WTC11 (cell line): ENCODE measurements at regions not wholly inside any gene's neighbourhood (a gene's known extent, or its start where the extent isn't known, plus 50 kb on each side); places are given as distances from the start of the nearest gene placed in this dataset.

Experiments
- ATAC-seq: fragments of 200-7000 bp; cut with Tn5 transposase; 2 replicates; pipeline ENCODE4 v1.10.0; 2021; ENCODE audit warnings: mild to moderate bottlenecking, moderate library complexity
- CTCF ChIA-PET: fragments of 300-600 bp; sonication (Branson Sonifier 250); formaldehyde crosslinking; loops from one replicate; lab custom pipeline; 2021; ENCODE audit warnings: antibody characterized with exemption; lab: Charles Lee
- POLR2A ChIA-PET: fragments of 350-600 bp; sonication (Branson Sonifier 250); formaldehyde crosslinking; loops from one replicate; lab custom pipeline; 2021; ENCODE audit warnings: antibody characterized with exemption; lab: Charles Lee
- DNase-seq: peaks from one replicate; pipeline ENCODE4 v3.0.0; 2021; ENCODE audit warnings: low spot score
- H3K27ac Mint-ChIP-seq: 2 replicates; pipeline ENCODE4 v1.8.0; 2021; ENCODE audit warnings: mixed read lengths
- H3K27me3 Mint-ChIP-seq: 2 replicates; pipeline ENCODE4 v1.8.0; 2021; ENCODE audit warnings: low read depth, mild to moderate bottlenecking, moderate library complexity, mixed read lengths
- H3K36me3 Mint-ChIP-seq: 2 replicates; pipeline ENCODE4 v1.8.0; 2021; ENCODE audit warnings: mixed read lengths
- H3K4me1 Mint-ChIP-seq: 2 replicates; pipeline ENCODE4 v1.8.0; 2022; ENCODE audit warnings: mixed read lengths
- H3K4me3 Mint-ChIP-seq: 2 replicates; pipeline ENCODE4 v1.8.0; 2021; ENCODE audit warnings: mild to moderate bottlenecking, moderate library complexity, mixed read lengths
- H3K9me3 Mint-ChIP-seq: 2 replicates; pipeline ENCODE4 v1.8.0; 2021; ENCODE audit warnings: mixed read lengths
- ATF1 ChIP-seq: sonication (generic); formaldehyde crosslinking; IDR thresholded peaks from 2 replicates; pipeline ENCODE4 v1.8.1; 2023; ENCODE audit warnings: mild to moderate bottlenecking, moderate library complexity, missing genetic modification reagents
- ESRRA ChIP-seq: sonication (generic); formaldehyde crosslinking; IDR thresholded peaks from 2 replicates; pipeline ENCODE4 v1.8.1; 2022; ENCODE audit warnings: mild to moderate bottlenecking, missing genetic modification reagents, borderline replicate concordance
- GTF2I ChIP-seq: fragments of 250-450 bp; sonication (Bioruptor Pico); conservative IDR thresholded peaks from 2 replicates; pipeline ENCODE4 v1.4.0; 2021; ENCODE audit warnings: mild to moderate bottlenecking
- HMGA2 ChIP-seq: fragments of 250-450 bp; sonication (Bioruptor Pico); IDR thresholded peaks from 2 replicates; pipeline ENCODE4 v1.4.0; 2021; ENCODE audit warnings: mild to moderate bottlenecking, moderate library complexity
- JAZF1 ChIP-seq: fragments of 250-450 bp; sonication (Bioruptor Pico); IDR thresholded peaks from 2 replicates; pipeline ENCODE4 v1.9.0; 2021; ENCODE audit warnings: moderate library complexity, mild to moderate bottlenecking, inconsistent platforms
- NFE2L1 ChIP-seq: sonication (generic); formaldehyde crosslinking; IDR thresholded peaks from 2 replicates; pipeline ENCODE4 v1.8.1; 2023; ENCODE audit warnings: missing genetic modification reagents
- NR1H2 ChIP-seq: sonication (generic); formaldehyde crosslinking; IDR thresholded peaks from 2 replicates; pipeline ENCODE4 v1.9.0; 2021; ENCODE audit warnings: mild to moderate bottlenecking, moderate library complexity, missing genetic modification reagents
- RELA ChIP-seq: sonication (generic); formaldehyde crosslinking; IDR thresholded peaks from 2 replicates; pipeline ENCODE4 v1.8.1; 2022; ENCODE audit warnings: missing genetic modification reagents, mild to moderate bottlenecking, borderline replicate concordance
- RORB ChIP-seq: fragments of 250-450 bp; sonication (Bioruptor Pico); IDR thresholded peaks from 2 replicates; pipeline ENCODE4 v1.9.0; 2021; ENCODE audit warnings: mild to moderate bottlenecking
- SP1 ChIP-seq: sonication (generic); formaldehyde crosslinking; conservative IDR thresholded peaks from 2 replicates; pipeline ENCODE4 v1.8.1; 2022; ENCODE audit warnings: missing genetic modification reagents
- ZNF138 ChIP-seq: sonication (generic); formaldehyde crosslinking; conservative IDR thresholded peaks from 2 replicates; pipeline ENCODE4 v1.8.1; 2022; ENCODE audit warnings: mild to moderate bottlenecking, moderate library complexity, missing genetic modification reagents
- ZNF263 ChIP-seq: sonication (generic); formaldehyde crosslinking; IDR thresholded peaks from 2 replicates; pipeline ENCODE4 v1.8.1; 2022; ENCODE audit warnings: low read depth, mild to moderate bottlenecking, moderate library complexity, missing genetic modification reagents
- ZNF671 ChIP-seq: fragments of 250-450 bp; sonication (Bioruptor Pico); IDR thresholded peaks from 2 replicates; pipeline ENCODE4 v1.8.0; 2021; ENCODE audit warnings: mild to moderate bottlenecking
- TF ChIP-seq, protein P1 (sequence below): sonication (generic); formaldehyde crosslinking; IDR thresholded peaks from 2 replicates; pipeline ENCODE4 v1.8.1; 2022; ENCODE audit warnings: low read depth, missing genetic modification reagents, borderline replicate concordance
- TF ChIP-seq, protein P2 (sequence below): fragments of 250-450 bp; sonication (Bioruptor Pico); IDR thresholded peaks from 2 replicates; pipeline ENCODE4 v1.9.0; 2021; ENCODE audit warnings: mild to moderate bottlenecking
- TF ChIP-seq, protein P3 (sequence below): sonication (generic); formaldehyde crosslinking; IDR thresholded peaks from 2 replicates; pipeline ENCODE4 v1.8.1; 2022; ENCODE audit warnings: mild to moderate bottlenecking, missing genetic modification reagents, moderate library complexity, borderline replicate concordance
- TF ChIP-seq, protein P4 (sequence below): fragments of 200-600 bp; IDR thresholded peaks from 2 replicates; pipeline ENCODE4 v1.8.0; 2022; ENCODE audit warnings: antibody characterized with exemption
- TF ChIP-seq, protein P5 (sequence below): sonication (generic); formaldehyde crosslinking; IDR thresholded peaks from 2 replicates; pipeline ENCODE4 v1.8.1; 2023; ENCODE audit warnings: mild to moderate bottlenecking, missing genetic modification reagents, moderate library complexity
- TF ChIP-seq, protein P6 (sequence below): fragments of 250-450 bp; sonication (Bioruptor Pico); IDR thresholded peaks from 2 replicates; pipeline ENCODE4 v2.1.2; 2022; ENCODE audit warnings: mild to moderate bottlenecking, moderate library complexity
- TF ChIP-seq, protein P7 (sequence below): sonication (generic); formaldehyde crosslinking; IDR thresholded peaks from 2 replicates; pipeline ENCODE4 v1.8.1; 2022; ENCODE audit warnings: low read depth, mild to moderate bottlenecking, moderate library complexity, missing genetic modification reagents, borderline replicate concordance
- TF ChIP-seq, protein P8 (sequence below): sonication (generic); formaldehyde crosslinking; IDR thresholded peaks from 2 replicates; pipeline ENCODE4 v1.8.0; 2022; ENCODE audit warnings: mild to moderate bottlenecking, missing genetic modification reagents
- TF ChIP-seq, protein P9 (sequence below): sonication (generic); formaldehyde crosslinking; IDR thresholded peaks from 2 replicates; pipeline ENCODE4 v1.8.0; 2023; ENCODE audit warnings: mild to moderate bottlenecking, missing genetic modification reagents

DNA sequence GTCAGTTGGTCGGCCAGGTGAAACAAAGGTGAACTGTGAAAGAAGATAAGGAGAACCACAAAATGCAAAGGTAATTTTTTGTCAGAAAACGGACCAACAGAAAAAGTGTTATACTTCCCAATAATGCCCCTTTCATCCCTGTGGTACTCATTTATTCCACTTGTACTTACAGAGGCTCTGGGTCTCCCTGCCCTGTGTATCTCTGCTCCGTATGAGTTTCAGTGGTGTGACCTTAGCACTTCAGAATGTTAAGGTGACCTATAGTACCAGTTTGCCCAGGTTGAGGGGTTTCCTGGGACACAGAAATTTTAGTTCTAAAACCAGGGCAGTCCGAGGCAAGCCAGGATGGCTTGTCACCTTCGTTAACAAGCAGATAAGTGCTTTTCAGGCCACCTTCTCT, 254.8 kb downstream of the OLFM3 start (continued):
- TF ChIP-seq, protein P1, sequence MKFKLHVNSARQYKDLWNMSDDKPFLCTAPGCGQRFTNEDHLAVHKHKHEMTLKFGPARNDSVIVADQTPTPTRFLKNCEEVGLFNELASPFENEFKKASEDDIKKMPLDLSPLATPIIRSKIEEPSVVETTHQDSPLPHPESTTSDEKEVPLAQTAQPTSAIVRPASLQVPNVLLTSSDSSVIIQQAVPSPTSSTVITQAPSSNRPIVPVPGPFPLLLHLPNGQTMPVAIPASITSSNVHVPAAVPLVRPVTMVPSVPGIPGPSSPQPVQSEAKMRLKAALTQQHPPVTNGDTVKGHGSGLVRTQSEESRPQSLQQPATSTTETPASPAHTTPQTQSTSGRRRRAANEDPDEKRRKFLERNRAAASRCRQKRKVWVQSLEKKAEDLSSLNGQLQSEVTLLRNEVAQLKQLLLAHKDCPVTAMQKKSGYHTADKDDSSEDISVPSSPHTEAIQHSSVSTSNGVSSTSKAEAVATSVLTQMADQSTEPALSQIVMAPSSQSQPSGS, result no peak
- TF ChIP-seq ZNF138 (CRISPR knock-in tag) (no peak), SP1 (CRISPR knock-in tag) (no peak)
- TF ChIP-seq, protein P2, sequence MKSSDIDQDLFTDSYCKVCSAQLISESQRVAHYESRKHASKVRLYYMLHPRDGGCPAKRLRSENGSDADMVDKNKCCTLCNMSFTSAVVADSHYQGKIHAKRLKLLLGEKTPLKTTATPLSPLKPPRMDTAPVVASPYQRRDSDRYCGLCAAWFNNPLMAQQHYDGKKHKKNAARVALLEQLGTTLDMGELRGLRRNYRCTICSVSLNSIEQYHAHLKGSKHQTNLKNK (CRISPR knock-in tag), result no peak

DNA sequence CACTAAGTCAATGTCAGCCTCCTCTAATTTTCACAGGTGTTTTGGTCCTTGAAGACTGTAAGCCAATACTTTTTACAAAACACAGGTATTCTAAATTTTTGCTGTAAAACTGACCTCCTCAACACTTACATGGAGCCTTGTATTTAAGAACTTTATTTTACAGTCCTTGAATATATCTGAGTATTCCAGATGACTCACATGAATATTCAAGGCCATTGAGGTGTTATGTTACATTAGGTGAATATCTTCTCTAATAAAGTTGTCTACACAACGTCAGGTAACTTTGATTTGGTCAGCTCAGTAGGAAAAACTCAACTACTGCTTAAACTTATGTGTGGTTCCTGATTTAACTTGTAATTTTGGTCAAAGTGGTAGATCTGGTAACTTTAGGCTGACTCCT, 254.2 kb downstream of the OLFM3 start:
- DNase-seq (no peak), ATAC-seq (no peak)
- Mint-ChIP-seq H3K9me3 (no peaks in the 10 kb centered on the region), H3K27me3 (no peaks in the 10 kb centered on the region), H3K27ac (no peak overlapping the region), H3K4me1 (peaks cover 31% of the 10 kb centered on the region), H3K36me3 (no peaks in the 10 kb centered on the region), H3K4me3 (no peak overlapping the region)
- ChIA-PET POLR2A (no interaction called here), CTCF (no interaction called here)
- no peak for TF ChIP-seq NFE2L1 (CRISPR knock-in tag)
- no peak for TF ChIP-seq ZNF671 (CRISPR knock-in tag)
- no peak for TF ChIP-seq NR1H2 (CRISPR knock-in tag)
- TF ChIP-seq ESRRA, result no peak
- TF ChIP-seq, protein P3, sequence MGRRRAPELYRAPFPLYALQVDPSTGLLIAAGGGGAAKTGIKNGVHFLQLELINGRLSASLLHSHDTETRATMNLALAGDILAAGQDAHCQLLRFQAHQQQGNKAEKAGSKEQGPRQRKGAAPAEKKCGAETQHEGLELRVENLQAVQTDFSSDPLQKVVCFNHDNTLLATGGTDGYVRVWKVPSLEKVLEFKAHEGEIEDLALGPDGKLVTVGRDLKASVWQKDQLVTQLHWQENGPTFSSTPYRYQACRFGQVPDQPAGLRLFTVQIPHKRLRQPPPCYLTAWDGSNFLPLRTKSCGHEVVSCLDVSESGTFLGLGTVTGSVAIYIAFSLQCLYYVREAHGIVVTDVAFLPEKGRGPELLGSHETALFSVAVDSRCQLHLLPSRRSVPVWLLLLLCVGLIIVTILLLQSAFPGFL, result no peak
- TF ChIP-seq, protein P4, sequence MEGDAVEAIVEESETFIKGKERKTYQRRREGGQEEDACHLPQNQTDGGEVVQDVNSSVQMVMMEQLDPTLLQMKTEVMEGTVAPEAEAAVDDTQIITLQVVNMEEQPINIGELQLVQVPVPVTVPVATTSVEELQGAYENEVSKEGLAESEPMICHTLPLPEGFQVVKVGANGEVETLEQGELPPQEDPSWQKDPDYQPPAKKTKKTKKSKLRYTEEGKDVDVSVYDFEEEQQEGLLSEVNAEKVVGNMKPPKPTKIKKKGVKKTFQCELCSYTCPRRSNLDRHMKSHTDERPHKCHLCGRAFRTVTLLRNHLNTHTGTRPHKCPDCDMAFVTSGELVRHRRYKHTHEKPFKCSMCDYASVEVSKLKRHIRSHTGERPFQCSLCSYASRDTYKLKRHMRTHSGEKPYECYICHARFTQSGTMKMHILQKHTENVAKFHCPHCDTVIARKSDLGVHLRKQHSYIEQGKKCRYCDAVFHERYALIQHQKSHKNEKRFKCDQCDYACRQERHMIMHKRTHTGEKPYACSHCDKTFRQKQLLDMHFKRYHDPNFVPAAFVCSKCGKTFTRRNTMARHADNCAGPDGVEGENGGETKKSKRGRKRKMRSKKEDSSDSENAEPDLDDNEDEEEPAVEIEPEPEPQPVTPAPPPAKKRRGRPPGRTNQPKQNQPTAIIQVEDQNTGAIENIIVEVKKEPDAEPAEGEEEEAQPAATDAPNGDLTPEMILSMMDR, result no peak
- no peak for TF ChIP-seq HMGA2 (CRISPR knock-in tag)
- TF ChIP-seq, protein P5, sequence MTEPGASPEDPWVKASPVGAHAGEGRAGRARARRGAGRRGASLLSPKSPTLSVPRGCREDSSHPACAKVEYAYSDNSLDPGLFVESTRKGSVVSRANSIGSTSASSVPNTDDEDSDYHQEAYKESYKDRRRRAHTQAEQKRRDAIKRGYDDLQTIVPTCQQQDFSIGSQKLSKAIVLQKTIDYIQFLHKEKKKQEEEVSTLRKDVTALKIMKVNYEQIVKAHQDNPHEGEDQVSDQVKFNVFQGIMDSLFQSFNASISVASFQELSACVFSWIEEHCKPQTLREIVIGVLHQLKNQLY (CRISPR knock-in tag), result no peak
- no peak for TF ChIP-seq ATF1
- TF ChIP-seq, protein P6, sequence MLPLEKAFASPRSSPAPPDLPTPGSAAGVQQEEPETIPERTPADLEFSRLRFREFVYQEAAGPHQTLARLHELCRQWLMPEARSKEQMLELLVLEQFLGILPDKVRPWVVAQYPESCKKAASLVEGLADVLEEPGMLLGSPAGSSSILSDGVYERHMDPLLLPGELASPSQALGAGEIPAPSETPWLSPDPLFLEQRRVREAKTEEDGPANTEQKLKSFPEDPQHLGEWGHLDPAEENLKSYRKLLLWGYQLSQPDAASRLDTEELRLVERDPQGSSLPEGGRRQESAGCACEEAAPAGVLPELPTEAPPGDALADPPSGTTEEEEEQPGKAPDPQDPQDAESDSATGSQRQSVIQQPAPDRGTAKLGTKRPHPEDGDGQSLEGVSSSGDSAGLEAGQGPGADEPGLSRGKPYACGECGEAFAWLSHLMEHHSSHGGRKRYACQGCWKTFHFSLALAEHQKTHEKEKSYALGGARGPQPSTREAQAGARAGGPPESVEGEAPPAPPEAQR, result no peak
- no peak for TF ChIP-seq GTF2I (CRISPR knock-in tag)
- no peak for TF ChIP-seq ZNF263 (CRISPR knock-in tag)
- TF ChIP-seq, protein P7, sequence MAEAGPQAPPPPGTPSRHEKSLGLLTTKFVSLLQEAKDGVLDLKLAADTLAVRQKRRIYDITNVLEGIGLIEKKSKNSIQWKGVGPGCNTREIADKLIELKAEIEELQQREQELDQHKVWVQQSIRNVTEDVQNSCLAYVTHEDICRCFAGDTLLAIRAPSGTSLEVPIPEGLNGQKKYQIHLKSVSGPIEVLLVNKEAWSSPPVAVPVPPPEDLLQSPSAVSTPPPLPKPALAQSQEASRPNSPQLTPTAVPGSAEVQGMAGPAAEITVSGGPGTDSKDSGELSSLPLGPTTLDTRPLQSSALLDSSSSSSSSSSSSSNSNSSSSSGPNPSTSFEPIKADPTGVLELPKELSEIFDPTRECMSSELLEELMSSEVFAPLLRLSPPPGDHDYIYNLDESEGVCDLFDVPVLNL (CRISPR knock-in tag), result no peak
- TF ChIP-seq, protein P8, sequence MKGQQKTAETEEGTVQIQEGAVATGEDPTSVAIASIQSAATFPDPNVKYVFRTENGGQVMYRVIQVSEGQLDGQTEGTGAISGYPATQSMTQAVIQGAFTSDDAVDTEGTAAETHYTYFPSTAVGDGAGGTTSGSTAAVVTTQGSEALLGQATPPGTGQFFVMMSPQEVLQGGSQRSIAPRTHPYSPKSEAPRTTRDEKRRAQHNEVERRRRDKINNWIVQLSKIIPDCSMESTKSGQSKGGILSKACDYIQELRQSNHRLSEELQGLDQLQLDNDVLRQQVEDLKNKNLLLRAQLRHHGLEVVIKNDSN (CRISPR knock-in tag), result no peak
- TF ChIP-seq, protein P9, sequence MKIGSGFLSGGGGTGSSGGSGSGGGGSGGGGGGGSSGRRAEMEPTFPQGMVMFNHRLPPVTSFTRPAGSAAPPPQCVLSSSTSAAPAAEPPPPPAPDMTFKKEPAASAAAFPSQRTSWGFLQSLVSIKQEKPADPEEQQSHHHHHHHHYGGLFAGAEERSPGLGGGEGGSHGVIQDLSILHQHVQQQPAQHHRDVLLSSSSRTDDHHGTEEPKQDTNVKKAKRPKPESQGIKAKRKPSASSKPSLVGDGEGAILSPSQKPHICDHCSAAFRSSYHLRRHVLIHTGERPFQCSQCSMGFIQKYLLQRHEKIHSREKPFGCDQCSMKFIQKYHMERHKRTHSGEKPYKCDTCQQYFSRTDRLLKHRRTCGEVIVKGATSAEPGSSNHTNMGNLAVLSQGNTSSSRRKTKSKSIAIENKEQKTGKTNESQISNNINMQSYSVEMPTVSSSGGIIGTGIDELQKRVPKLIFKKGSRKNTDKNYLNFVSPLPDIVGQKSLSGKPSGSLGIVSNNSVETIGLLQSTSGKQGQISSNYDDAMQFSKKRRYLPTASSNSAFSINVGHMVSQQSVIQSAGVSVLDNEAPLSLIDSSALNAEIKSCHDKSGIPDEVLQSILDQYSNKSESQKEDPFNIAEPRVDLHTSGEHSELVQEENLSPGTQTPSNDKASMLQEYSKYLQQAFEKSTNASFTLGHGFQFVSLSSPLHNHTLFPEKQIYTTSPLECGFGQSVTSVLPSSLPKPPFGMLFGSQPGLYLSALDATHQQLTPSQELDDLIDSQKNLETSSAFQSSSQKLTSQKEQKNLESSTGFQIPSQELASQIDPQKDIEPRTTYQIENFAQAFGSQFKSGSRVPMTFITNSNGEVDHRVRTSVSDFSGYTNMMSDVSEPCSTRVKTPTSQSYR, result no peak
- no peak for TF ChIP-seq RORB (CRISPR knock-in tag)
- TF ChIP-seq RELA (CRISPR knock-in tag), result no peak
- no peak for TF ChIP-seq JAZF1 (CRISPR knock-in tag)
